ENCODE measurements at regions not wholly inside any gene's neighbourhood (a gene's known extent, or its start where the extent isn't known, plus 50 kb on each side); places are given as distances from the start of the nearest gene placed in this dataset.

DNA sequence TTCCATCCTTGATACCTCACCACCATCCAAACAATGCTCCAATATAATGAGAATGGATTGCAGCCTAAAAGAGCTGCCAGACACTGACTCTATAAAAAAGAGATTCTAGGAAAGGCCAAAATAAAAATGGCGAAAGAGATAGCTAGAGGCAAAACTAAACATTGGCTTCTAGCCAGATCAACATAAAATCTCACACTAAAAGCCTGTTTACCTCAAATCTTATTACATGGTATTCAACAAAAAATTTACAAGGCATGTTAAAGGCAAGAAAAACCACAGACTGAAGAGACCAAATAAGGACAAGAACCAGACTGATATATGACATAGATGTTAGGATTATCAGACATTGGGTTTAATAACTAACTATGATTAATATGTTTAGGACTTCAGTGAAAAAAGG lies 1127.0 kb downstream of the DNAJB9 start:
- H3K79me2 ChIP-seq (ENCODE audit: insufficient read depth, low read length) = no peaks in the 10 kb centered on the region
- no peaks in the 10 kb centered on the region for H3K36me3 ChIP-seq (replicated peaks in 1 of 2; ENCODE audit: control insufficient read depth in 1 of 2, insufficient read depth in 2 of 2, low read length in 2 of 2)
- H3K27me3 ChIP-seq (ENCODE audit: control insufficient read depth in 1 of 2, insufficient read depth in 2 of 2, low read length in 2 of 2) = no peaks in the 10 kb centered on the region
- DNase-seq (ENCODE audit: low spot score) (no peak), ATAC-seq (no peak), FAIRE-seq (no peak)
- H4K20me1 ChIP-seq (ENCODE audit: insufficient read depth, low read length) = no peaks in the 10 kb centered on the region
- H3K4me3 ChIP-seq (replicated peaks in 1 of 3; ENCODE audit: insufficient read depth in 1 of 3, low read depth in 2 of 3, low read length in 3 of 3) = no peak overlapping the region
- peaks cover 26% of the 10 kb centered on the region for H3K9me3 ChIP-seq (ENCODE audit: low read length)
- no peak overlapping the region for H2AFZ ChIP-seq (ENCODE audit: low read length)
- CTCF ChIA-PET (ENCODE audit: low intra/inter-chr PET ratio, low total read pairs) = no interaction called here
- in situ Hi-C loops (cut with HindIII; ENCODE audit: extremely low pct_ligation_motif_present, low pct_unique_long_range_greater_than_20kb) = no loop called here
- no peak overlapping the region for H3K4me2 ChIP-seq (ENCODE audit: low read depth, low read length)
- no TSS peak for BruUV-seq (replicated peaks)
- no peak overlapping the region for H3K9ac ChIP-seq (ENCODE audit: insufficient read depth, low read depth, low read length)
- POLR2A ChIA-PET = no interaction called here
- H3K4me1 ChIP-seq (ENCODE audit: insufficient read depth, low read length) = no peaks in the 10 kb centered on the region
- intact Hi-C loops (cut with micrococcal nuclease; ENCODE audit: unreplicated experiment) = no loop called here
- no peak overlapping the region for H3K27ac ChIP-seq (ENCODE audit: extremely low read length, insufficient read depth, low read length)
- 0% methylated on average over 1 of the region's 1 CpG for WGBS (ENCODE audit: low lambda C conversion rate)
- TF ChIP-seq SSRP1 (CRISPR knock-in tag; IDR thresholded peaks at IDR 0.05) (no peak), HHEX (CRISPR knock-in tag; IDR thresholded peaks at IDR 0.05) (no peak), ZNF616 (CRISPR knock-in tag; IDR thresholded peaks at IDR 0.05; ENCODE audit: low read depth) (no peak), SP1 (IDR thresholded peaks at IDR 0.05) (no peak), SP1 (CRISPR knock-in tag; IDR thresholded peaks at IDR 0.05) (no peak), ZSCAN22 (CRISPR knock-in tag; IDR thresholded peaks at IDR 0.05) (no peak), CEBPB (IDR thresholded peaks at IDR 0.05; ENCODE audit: borderline replicate concordance, low read depth, low read length) (no peak), ZFP90 (CRISPR knock-in tag; IDR thresholded peaks at IDR 0.05; ENCODE audit: borderline replicate concordance) (no peak), SAFB2 (CRISPR knock-in tag; IDR thresholded peaks at IDR 0.05; ENCODE audit: borderline replicate concordance, low read depth) (no peak), MAF1 (CRISPR knock-in tag; IDR thresholded peaks at IDR 0.05; ENCODE audit: borderline replicate concordance) (no peak), ZNF720 (CRISPR knock-in tag; IDR thresholded peaks at IDR 0.05) (no peak), KLF11 (CRISPR knock-in tag; IDR thresholded peaks at IDR 0.05) (no peak)
- TF ChIP-seq, protein P1, sequence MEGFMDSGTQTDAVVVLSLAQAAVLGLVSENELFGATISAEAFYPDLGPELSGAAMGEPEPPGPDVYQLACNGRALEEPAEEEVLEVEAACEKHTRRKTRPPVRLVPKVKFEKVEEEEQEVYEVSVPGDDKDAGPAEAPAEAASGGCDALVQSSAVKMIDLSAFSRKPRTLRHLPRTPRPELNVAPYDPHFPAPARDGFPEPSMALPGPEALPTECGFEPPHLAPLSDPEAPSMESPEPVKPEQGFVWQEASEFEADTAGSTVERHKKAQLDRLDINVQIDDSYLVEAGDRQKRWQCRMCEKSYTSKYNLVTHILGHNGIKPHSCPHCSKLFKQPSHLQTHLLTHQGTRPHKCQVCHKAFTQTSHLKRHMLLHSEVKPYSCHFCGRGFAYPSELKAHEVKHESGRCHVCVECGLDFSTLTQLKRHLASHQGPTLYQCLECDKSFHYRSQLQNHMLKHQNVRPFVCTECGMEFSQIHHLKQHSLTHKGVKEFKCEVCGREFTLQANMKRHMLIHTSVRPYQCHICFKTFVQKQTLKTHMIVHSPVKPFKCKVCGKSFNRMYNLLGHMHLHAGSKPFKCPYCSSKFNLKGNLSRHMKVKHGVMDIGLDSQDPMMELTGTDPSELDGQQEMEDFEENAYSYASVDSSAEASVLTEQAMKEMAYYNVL (CRISPR knock-in tag; IDR thresholded peaks at IDR 0.05; ENCODE audit: borderline replicate concordance) = no peak
- TF ChIP-seq, protein P2, sequence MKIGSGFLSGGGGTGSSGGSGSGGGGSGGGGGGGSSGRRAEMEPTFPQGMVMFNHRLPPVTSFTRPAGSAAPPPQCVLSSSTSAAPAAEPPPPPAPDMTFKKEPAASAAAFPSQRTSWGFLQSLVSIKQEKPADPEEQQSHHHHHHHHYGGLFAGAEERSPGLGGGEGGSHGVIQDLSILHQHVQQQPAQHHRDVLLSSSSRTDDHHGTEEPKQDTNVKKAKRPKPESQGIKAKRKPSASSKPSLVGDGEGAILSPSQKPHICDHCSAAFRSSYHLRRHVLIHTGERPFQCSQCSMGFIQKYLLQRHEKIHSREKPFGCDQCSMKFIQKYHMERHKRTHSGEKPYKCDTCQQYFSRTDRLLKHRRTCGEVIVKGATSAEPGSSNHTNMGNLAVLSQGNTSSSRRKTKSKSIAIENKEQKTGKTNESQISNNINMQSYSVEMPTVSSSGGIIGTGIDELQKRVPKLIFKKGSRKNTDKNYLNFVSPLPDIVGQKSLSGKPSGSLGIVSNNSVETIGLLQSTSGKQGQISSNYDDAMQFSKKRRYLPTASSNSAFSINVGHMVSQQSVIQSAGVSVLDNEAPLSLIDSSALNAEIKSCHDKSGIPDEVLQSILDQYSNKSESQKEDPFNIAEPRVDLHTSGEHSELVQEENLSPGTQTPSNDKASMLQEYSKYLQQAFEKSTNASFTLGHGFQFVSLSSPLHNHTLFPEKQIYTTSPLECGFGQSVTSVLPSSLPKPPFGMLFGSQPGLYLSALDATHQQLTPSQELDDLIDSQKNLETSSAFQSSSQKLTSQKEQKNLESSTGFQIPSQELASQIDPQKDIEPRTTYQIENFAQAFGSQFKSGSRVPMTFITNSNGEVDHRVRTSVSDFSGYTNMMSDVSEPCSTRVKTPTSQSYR (CRISPR knock-in tag; IDR thresholded peaks at IDR 0.05; ENCODE audit: borderline replicate concordance) = no peak
- TF ChIP-seq, protein P3, sequence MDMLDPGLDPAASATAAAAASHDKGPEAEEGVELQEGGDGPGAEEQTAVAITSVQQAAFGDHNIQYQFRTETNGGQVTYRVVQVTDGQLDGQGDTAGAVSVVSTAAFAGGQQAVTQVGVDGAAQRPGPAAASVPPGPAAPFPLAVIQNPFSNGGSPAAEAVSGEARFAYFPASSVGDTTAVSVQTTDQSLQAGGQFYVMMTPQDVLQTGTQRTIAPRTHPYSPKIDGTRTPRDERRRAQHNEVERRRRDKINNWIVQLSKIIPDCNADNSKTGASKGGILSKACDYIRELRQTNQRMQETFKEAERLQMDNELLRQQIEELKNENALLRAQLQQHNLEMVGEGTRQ (IDR thresholded peaks at IDR 0.05; ENCODE audit: low read depth, low read length) = no peak
- TF ChIP-seq, protein P3 (CRISPR knock-in tag; IDR thresholded peaks at IDR 0.05; ENCODE audit: borderline replicate concordance) = no peak
- TF ChIP-seq, protein P4, sequence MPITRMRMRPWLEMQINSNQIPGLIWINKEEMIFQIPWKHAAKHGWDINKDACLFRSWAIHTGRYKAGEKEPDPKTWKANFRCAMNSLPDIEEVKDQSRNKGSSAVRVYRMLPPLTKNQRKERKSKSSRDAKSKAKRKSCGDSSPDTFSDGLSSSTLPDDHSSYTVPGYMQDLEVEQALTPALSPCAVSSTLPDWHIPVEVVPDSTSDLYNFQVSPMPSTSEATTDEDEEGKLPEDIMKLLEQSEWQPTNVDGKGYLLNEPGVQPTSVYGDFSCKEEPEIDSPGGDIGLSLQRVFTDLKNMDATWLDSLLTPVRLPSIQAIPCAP (CRISPR knock-in tag; IDR thresholded peaks at IDR 0.05; ENCODE audit: low read depth) = no peak
